Thyroid gland (tissue), 4 donors: ENCODE measurements at regions not wholly inside any gene's neighbourhood (a gene's known extent, or its start where the extent isn't known, plus 50 kb on each side); places are given as distances from the start of the nearest gene placed in this dataset.

Source experiments
- CTCF ChIP-seq, 6 experiments: fragments of 200-600 bp in 3 of 6; fragments of 450-650 bp in 3 of 6; sonication (generic) in 3 of 6; IDR thresholded peaks; one replicate each; pipeline ENCODE4 v1.5.1; 2016 to 2019; ENCODE audit warnings: antibody characterized with exemption in 6 of 6, mild to moderate bottlenecking in 2 of 6, inconsistent platforms in 1 of 6, moderate library complexity in 1 of 6
- POLR2A ChIP-seq, 2 donors: fragments of 450-650 bp; IDR thresholded peaks; one replicate each; pipeline ENCODE4 v1.6.1; 2017; ENCODE audit warnings: antibody characterized with exemption in 2 of 2, mild to moderate bottlenecking in 2 of 2, moderate library complexity in 1 of 2

- TF ChIP-seq POLR2A (IDR thresholded peaks at IDR 0.05) (no peak), CTCF (IDR thresholded peaks at IDR 0.05) (no peak)
These were observed 532.4 kb downstream of the TLR4 start for GRCh38 chr9:118236625-118237024.
